Fibroblast of lung (primary cell): ENCODE measurements at regions not wholly inside any gene's neighbourhood (a gene's known extent, or its start where the extent isn't known, plus 50 kb on each side); places are given as distances from the start of the nearest gene placed in this dataset.

Experiments
- DNase-seq, 2 donors: peaks; one replicate each; pipeline versions ENCODE4 v3.0.0 to v3.0.0-alpha.2; 2010; ENCODE audit warnings: low read depth in 2 of 2
- H2AFZ ChIP-seq: 2 replicates; pipeline ENCODE4 v1.5.1; 2012; ENCODE audit warnings: low read length, control low read depth, inconsistent platforms
- H3K27ac ChIP-seq: 2 replicates; pipeline ENCODE4 v1.5.1; 2011; ENCODE audit warnings: low read length, control low read depth; ENCODE audit not compliant: insufficient read depth
- H3K27me3 ChIP-seq: 2 replicates; pipeline ENCODE4 v1.5.1; 2011; ENCODE audit warnings: mild to moderate bottlenecking, low read length; ENCODE audit not compliant: control insufficient read depth, insufficient read depth
- H3K36me3 ChIP-seq: 2 replicates; pipeline ENCODE4 v1.5.1; 2011; ENCODE audit warnings: low read length; ENCODE audit not compliant: control insufficient read depth, insufficient read depth
- H3K4me1 ChIP-seq: 2 replicates; pipeline ENCODE4 v1.5.1; 2011; ENCODE audit warnings: low read length; ENCODE audit not compliant: control insufficient read depth, insufficient read depth; ENCODE audit errors: extremely low read depth
- H3K4me2 ChIP-seq: 2 replicates; pipeline ENCODE4 v1.5.1; 2011; ENCODE audit warnings: low read length, control low read depth; ENCODE audit not compliant: insufficient read depth; ENCODE audit errors: extremely low read depth
- H3K4me3 ChIP-seq, 4 experiments: fragments of 200-600 bp in 1 of 4; sonication (generic) in 1 of 4; replicated peaks in 1 of 4; 2 replicates each; pipeline ENCODE4 v1.5.1; 2011 to 2016; ENCODE audit warnings: low read length in 4 of 4, low read depth in 3 of 4, mild to moderate bottlenecking in 3 of 4, control low read depth in 2 of 4, inconsistent platforms in 1 of 4, mixed read lengths in 1 of 4; ENCODE audit not compliant: insufficient read depth in 1 of 4; ENCODE audit errors: control extremely low read depth in 1 of 4
- H3K79me2 ChIP-seq: 2 replicates; pipeline ENCODE4 v1.5.1; 2012; ENCODE audit warnings: mild to moderate bottlenecking, low read length, inconsistent platforms; ENCODE audit not compliant: control insufficient read depth, insufficient read depth
- H3K9ac ChIP-seq: 2 replicates; pipeline ENCODE4 v1.5.1; 2011; ENCODE audit warnings: mild to moderate bottlenecking, low read length, control low read depth; ENCODE audit not compliant: insufficient read depth
- H3K9me3 ChIP-seq: 2 replicates; pipeline ENCODE4 v1.5.1; 2012; ENCODE audit warnings: low read depth, low read length; ENCODE audit not compliant: control insufficient read depth, insufficient read depth
- H4K20me1 ChIP-seq: 2 replicates; pipeline ENCODE4 v1.5.1; 2011; ENCODE audit warnings: low read length; ENCODE audit not compliant: control insufficient read depth, insufficient read depth; ENCODE audit errors: extremely low read depth
- CTCF ChIP-seq, 2 donors: IDR thresholded peaks in 1 of 2; conservative IDR thresholded peaks in 1 of 2; 1 replicate in 1 of 2; 2 replicates in 1 of 2; pipeline ENCODE4 v1.5.1; 2011 to 2012; ENCODE audit warnings: low read length in 2 of 2, control low read depth in 1 of 2, inconsistent platforms in 1 of 2, low read depth in 1 of 2, mild to moderate bottlenecking in 1 of 2
- EZH2 ChIP-seq: IDR thresholded peaks from 2 replicates; pipeline ENCODE4 v1.5.1; 2012; ENCODE audit warnings: low read length, control low read depth, mild to moderate bottlenecking; ENCODE audit errors: missing control alignments

- Histone ChIP-seq H3K4me2 (no peak overlapping the region), H3K79me2 (no peaks in the 10 kb centered on the region), H3K4me1 (no peaks in the 10 kb centered on the region), H3K4me3 (no peak overlapping the region), H3K9me3 (no peaks in the 10 kb centered on the region), H2AFZ (no peak overlapping the region), H3K9ac (no peak overlapping the region), H3K27ac (no peak overlapping the region), H4K20me1 (no peaks in the 10 kb centered on the region), H3K27me3 (no peaks in the 10 kb centered on the region), H3K36me3 (no peaks in the 10 kb centered on the region)
- TF ChIP-seq CTCF (conservative IDR thresholded peaks at IDR 0.05 in 1 of 2, IDR thresholded peaks at IDR 0.05 in 1 of 2; ENCODE audit: low read depth in 1 of 2, low read length in 2 of 2) (no peak), EZH2 (no peak)
- no peak for DNase-seq
These were observed 92.0 kb downstream of the DIRAS3 start for GRCh38 chr1:67958472-67958871.

GRCh38 chr1:67957066-67957465 lies 93.4 kb downstream of the DIRAS3 start:
- no peak overlapping the region for H2AFZ ChIP-seq
- no peaks in the 10 kb centered on the region for H3K79me2 ChIP-seq
- no peaks in the 10 kb centered on the region for H3K9me3 ChIP-seq
- TF ChIP-seq CTCF (conservative IDR thresholded peaks at IDR 0.05 in 1 of 2, IDR thresholded peaks at IDR 0.05 in 1 of 2; ENCODE audit: low read depth in 1 of 2, low read length in 2 of 2) (no peak), EZH2 (no peak)
- H4K20me1 ChIP-seq: no peaks in the 10 kb centered on the region
- no peaks in the 10 kb centered on the region for H3K36me3 ChIP-seq
- peak; percentile 43 to 65 for DNase-seq
- H3K27me3 ChIP-seq: no peaks in the 10 kb centered on the region
- no peak overlapping the region for H3K27ac ChIP-seq
- no peak overlapping the region for H3K4me3 ChIP-seq
- H3K9ac ChIP-seq: no peak overlapping the region
- no peaks in the 10 kb centered on the region for H3K4me1 ChIP-seq
- H3K4me2 ChIP-seq: no peak overlapping the region

GRCh38 chr1:67956116-67956515 lies 94.3 kb downstream of the DIRAS3 start:
- H3K27me3 ChIP-seq: no peaks in the 10 kb centered on the region
- DNase-seq: peak in 1 of 2 donors; percentile 86
- TF ChIP-seq CTCF (conservative IDR thresholded peaks at IDR 0.05 in 1 of 2, IDR thresholded peaks at IDR 0.05 in 1 of 2; ENCODE audit: low read depth in 1 of 2, low read length in 2 of 2) (no peak), EZH2 (no peak)
- H3K27ac ChIP-seq: no peak overlapping the region
- no peak overlapping the region for H3K4me2 ChIP-seq
- H3K36me3 ChIP-seq: no peaks in the 10 kb centered on the region
- H4K20me1 ChIP-seq: no peaks in the 10 kb centered on the region
- H3K4me3 ChIP-seq: no peak overlapping the region
- H3K79me2 ChIP-seq: no peaks in the 10 kb centered on the region
- no peak overlapping the region for H3K9ac ChIP-seq
- H2AFZ ChIP-seq: no peak overlapping the region
- H3K9me3 ChIP-seq: no peaks in the 10 kb centered on the region
- H3K4me1 ChIP-seq: no peaks in the 10 kb centered on the region
